Fibroblast of lung (primary cell): ENCODE measurements at regions not wholly inside any gene's neighbourhood (a gene's known extent, or its start where the extent isn't known, plus 50 kb on each side); places are given as distances from the start of the nearest gene placed in this dataset.

Experiments used
- DNase-seq, 2 donors: peaks; one replicate each; pipeline versions ENCODE4 v3.0.0 to v3.0.0-alpha.2; 2010; ENCODE audit warnings: low read depth in 2 of 2
- H2AFZ ChIP-seq: 2 replicates; pipeline ENCODE4 v1.5.1; 2012; ENCODE audit warnings: low read length, control low read depth, inconsistent platforms
- H3K27ac ChIP-seq: 2 replicates; pipeline ENCODE4 v1.5.1; 2011; ENCODE audit warnings: low read length, control low read depth; ENCODE audit not compliant: insufficient read depth
- H3K27me3 ChIP-seq: 2 replicates; pipeline ENCODE4 v1.5.1; 2011; ENCODE audit warnings: mild to moderate bottlenecking, low read length; ENCODE audit not compliant: control insufficient read depth, insufficient read depth
- H3K36me3 ChIP-seq: 2 replicates; pipeline ENCODE4 v1.5.1; 2011; ENCODE audit warnings: low read length; ENCODE audit not compliant: control insufficient read depth, insufficient read depth
- H3K4me1 ChIP-seq: 2 replicates; pipeline ENCODE4 v1.5.1; 2011; ENCODE audit warnings: low read length; ENCODE audit not compliant: control insufficient read depth, insufficient read depth; ENCODE audit errors: extremely low read depth
- H3K4me2 ChIP-seq: 2 replicates; pipeline ENCODE4 v1.5.1; 2011; ENCODE audit warnings: low read length, control low read depth; ENCODE audit not compliant: insufficient read depth; ENCODE audit errors: extremely low read depth
- H3K4me3 ChIP-seq, 4 experiments: fragments of 200-600 bp in 1 of 4; sonication (generic) in 1 of 4; replicated peaks in 1 of 4; 2 replicates each; pipeline ENCODE4 v1.5.1; 2011 to 2016; ENCODE audit warnings: low read length in 4 of 4, low read depth in 3 of 4, mild to moderate bottlenecking in 3 of 4, control low read depth in 2 of 4, inconsistent platforms in 1 of 4, mixed read lengths in 1 of 4; ENCODE audit not compliant: insufficient read depth in 1 of 4; ENCODE audit errors: control extremely low read depth in 1 of 4
- H3K79me2 ChIP-seq: 2 replicates; pipeline ENCODE4 v1.5.1; 2012; ENCODE audit warnings: mild to moderate bottlenecking, low read length, inconsistent platforms; ENCODE audit not compliant: control insufficient read depth, insufficient read depth
- H3K9ac ChIP-seq: 2 replicates; pipeline ENCODE4 v1.5.1; 2011; ENCODE audit warnings: mild to moderate bottlenecking, low read length, control low read depth; ENCODE audit not compliant: insufficient read depth
- H3K9me3 ChIP-seq: 2 replicates; pipeline ENCODE4 v1.5.1; 2012; ENCODE audit warnings: low read depth, low read length; ENCODE audit not compliant: control insufficient read depth, insufficient read depth
- H4K20me1 ChIP-seq: 2 replicates; pipeline ENCODE4 v1.5.1; 2011; ENCODE audit warnings: low read length; ENCODE audit not compliant: control insufficient read depth, insufficient read depth; ENCODE audit errors: extremely low read depth
- CTCF ChIP-seq, 2 donors: IDR thresholded peaks in 1 of 2; conservative IDR thresholded peaks in 1 of 2; 1 replicate in 1 of 2; 2 replicates in 1 of 2; pipeline ENCODE4 v1.5.1; 2011 to 2012; ENCODE audit warnings: low read length in 2 of 2, control low read depth in 1 of 2, inconsistent platforms in 1 of 2, low read depth in 1 of 2, mild to moderate bottlenecking in 1 of 2
- EZH2 ChIP-seq: IDR thresholded peaks from 2 replicates; pipeline ENCODE4 v1.5.1; 2012; ENCODE audit warnings: low read length, control low read depth, mild to moderate bottlenecking; ENCODE audit errors: missing control alignments

- no peaks in the 10 kb centered on the region for H4K20me1 ChIP-seq
- H3K27me3 ChIP-seq = no peaks in the 10 kb centered on the region
- H3K79me2 ChIP-seq = no peaks in the 10 kb centered on the region
- no peaks in the 10 kb centered on the region for H3K36me3 ChIP-seq
- H3K4me2 ChIP-seq = peak overlapping the region; percentile 48
- no peaks in the 10 kb centered on the region for H3K4me1 ChIP-seq
- no peak overlapping the region for H3K4me3 ChIP-seq
- no peak for DNase-seq
- H3K9ac ChIP-seq = no peak overlapping the region
- H3K9me3 ChIP-seq = no peaks in the 10 kb centered on the region
- H3K27ac ChIP-seq = no peak overlapping the region
- H2AFZ ChIP-seq = no peak overlapping the region
- TF ChIP-seq EZH2 = no peak
- no peak for TF ChIP-seq CTCF (conservative IDR thresholded peaks at IDR 0.05 in 1 of 2, IDR thresholded peaks at IDR 0.05 in 1 of 2; ENCODE audit: low read depth in 1 of 2, low read length in 2 of 2)
Measured at GRCh38 chr19:30235946-30236345, 136.2 kb upstream of the ZNF536 start.

DNA sequence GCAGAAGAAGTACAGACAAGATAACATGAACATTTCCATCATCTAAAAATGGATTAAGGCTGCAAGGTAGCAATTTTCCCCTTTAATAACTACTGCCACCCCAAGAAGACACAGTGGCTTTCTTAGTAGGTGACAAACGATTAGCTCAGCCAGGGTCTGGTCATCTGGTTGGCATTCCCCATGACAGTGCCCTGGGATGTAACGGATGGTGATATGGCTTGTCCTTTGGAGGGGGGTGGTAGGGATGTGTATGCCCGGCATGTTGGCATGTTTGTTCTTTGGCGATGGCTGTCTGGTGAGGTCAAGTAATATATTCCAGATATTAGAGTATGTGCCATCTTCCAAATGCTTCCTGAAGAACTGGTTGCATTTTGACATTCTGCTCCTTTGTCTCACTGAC lies 135.6 kb upstream of the ZNF536 start:
- Histone ChIP-seq H3K27ac (no peak overlapping the region), H3K4me1 (no peaks in the 10 kb centered on the region), H4K20me1 (no peaks in the 10 kb centered on the region), H3K36me3 (no peaks in the 10 kb centered on the region), H3K9me3 (no peaks in the 10 kb centered on the region), H3K79me2 (no peaks in the 10 kb centered on the region), H3K4me3 (no peak overlapping the region), H2AFZ (no peak overlapping the region), H3K9ac (no peak overlapping the region), H3K4me2 (no peak overlapping the region), H3K27me3 (no peaks in the 10 kb centered on the region)
- DNase-seq = no peak
- TF ChIP-seq EZH2 = no peak
- no peak for TF ChIP-seq CTCF (conservative IDR thresholded peaks at IDR 0.05 in 1 of 2, IDR thresholded peaks at IDR 0.05 in 1 of 2; ENCODE audit: low read depth in 1 of 2, low read length in 2 of 2)

- H2AFZ ChIP-seq = no peak overlapping the region
- no peak overlapping the region for H3K4me2 ChIP-seq
- H3K9ac ChIP-seq = no peak overlapping the region
- no peaks in the 10 kb centered on the region for H3K79me2 ChIP-seq
- H3K4me1 ChIP-seq = no peaks in the 10 kb centered on the region
- no peak for DNase-seq
- TF ChIP-seq EZH2 (no peak), CTCF (conservative IDR thresholded peaks at IDR 0.05 in 1 of 2, IDR thresholded peaks at IDR 0.05 in 1 of 2; ENCODE audit: low read depth in 1 of 2, low read length in 2 of 2) (no peak)
- no peaks in the 10 kb centered on the region for H3K36me3 ChIP-seq
- H4K20me1 ChIP-seq = no peaks in the 10 kb centered on the region
- no peak overlapping the region for H3K4me3 ChIP-seq
- H3K27me3 ChIP-seq = no peaks in the 10 kb centered on the region
- no peak overlapping the region for H3K27ac ChIP-seq
- H3K9me3 ChIP-seq = no peaks in the 10 kb centered on the region
Measured at GRCh38 chr19:30237140-30237539, 135.0 kb upstream of the ZNF536 start.
